ENCODE measurements at regions not wholly inside any gene's neighbourhood (a gene's known extent, or its start where the extent isn't known, plus 50 kb on each side); places are given as distances from the start of the nearest gene placed in this dataset.

- H2AFZ ChIP-seq (ENCODE audit: low read length): peak overlapping the region; percentile 49
- H3K4me1 ChIP-seq (ENCODE audit: low read length): peaks cover 27% of the 10 kb centered on the region
- no peak overlapping the region for H3K27ac ChIP-seq (ENCODE audit: low read length)
- H3K36me3 ChIP-seq (ENCODE audit: insufficient read depth, low read length): no peaks in the 10 kb centered on the region
- no peak overlapping the region for H3K4me2 ChIP-seq (ENCODE audit: low read depth, low read length, poor library complexity, severe bottlenecking)
- no peaks in the 10 kb centered on the region for H3K79me2 ChIP-seq (ENCODE audit: low read length)
- no peak overlapping the region for H3K4me3 ChIP-seq (ENCODE audit: low read length)
- DNase-seq: no peak
- no peaks in the 10 kb centered on the region for H3K9me2 ChIP-seq (replicated peaks; ENCODE audit: insufficient read depth, low read length)
- no peak overlapping the region for H3K9ac ChIP-seq (ENCODE audit: low read length)
- H3K27me3 ChIP-seq (ENCODE audit: low read length): no peaks in the 10 kb centered on the region
- H3K9me3 ChIP-seq (ENCODE audit: low read length): no peaks in the 10 kb centered on the region
- no peaks in the 10 kb centered on the region for H4K20me1 ChIP-seq (ENCODE audit: insufficient read depth, low read depth, low read length)
These were observed 274.6 kb downstream of the ETAA1 start for GRCh38 chr2:67671464-67672450.

GRCh38 chr2:67674668-67675067 is 277.5 kb downstream of the ETAA1 start:
- Histone ChIP-seq H3K27ac (ENCODE audit: low read length) (no peak overlapping the region), H3K36me3 (ENCODE audit: insufficient read depth, low read length) (no peaks in the 10 kb centered on the region), H3K9me3 (ENCODE audit: low read length) (no peaks in the 10 kb centered on the region), H3K4me3 (ENCODE audit: low read length) (no peak overlapping the region), H3K9me2 (replicated peaks; ENCODE audit: insufficient read depth, low read length) (no peaks in the 10 kb centered on the region), H3K4me2 (ENCODE audit: low read depth, low read length, poor library complexity, severe bottlenecking) (no peak overlapping the region), H3K27me3 (ENCODE audit: low read length) (no peaks in the 10 kb centered on the region), H3K4me1 (ENCODE audit: low read length) (peaks cover 12% of the 10 kb centered on the region), H3K9ac (ENCODE audit: low read length) (no peak overlapping the region), H2AFZ (ENCODE audit: low read length) (no peak overlapping the region), H3K79me2 (ENCODE audit: low read length) (no peaks in the 10 kb centered on the region), H4K20me1 (ENCODE audit: insufficient read depth, low read depth, low read length) (no peaks in the 10 kb centered on the region)
- no peak for DNase-seq

GRCh38 chr2:67684991-67685390 is 287.9 kb downstream of the ETAA1 start:
- H3K9me2 ChIP-seq (replicated peaks; ENCODE audit: insufficient read depth, low read length): no peaks in the 10 kb centered on the region
- H3K4me3 ChIP-seq (ENCODE audit: low read length): no peak overlapping the region
- no peak overlapping the region for H2AFZ ChIP-seq (ENCODE audit: low read length)
- no peak overlapping the region for H3K4me2 ChIP-seq (ENCODE audit: low read depth, low read length, poor library complexity, severe bottlenecking)
- no peaks in the 10 kb centered on the region for H3K27me3 ChIP-seq (ENCODE audit: low read length)
- no peaks in the 10 kb centered on the region for H3K79me2 ChIP-seq (ENCODE audit: low read length)
- DNase-seq: no peak
- no peaks in the 10 kb centered on the region for H3K36me3 ChIP-seq (ENCODE audit: insufficient read depth, low read length)
- no peaks in the 10 kb centered on the region for H3K9me3 ChIP-seq (ENCODE audit: low read length)
- H3K27ac ChIP-seq (ENCODE audit: low read length): no peak overlapping the region
- H3K9ac ChIP-seq (ENCODE audit: low read length): no peak overlapping the region
- H4K20me1 ChIP-seq (ENCODE audit: insufficient read depth, low read depth, low read length): no peaks in the 10 kb centered on the region
- no peaks in the 10 kb centered on the region for H3K4me1 ChIP-seq (ENCODE audit: low read length)

- no peak for DNase-seq
These were observed 289.1 kb downstream of the ETAA1 start for GRCh38 chr2:67686254-67686653.

GRCh38 chr2:67689186-67689585 is 292.1 kb downstream of the ETAA1 start:
- Histone ChIP-seq H2AFZ (ENCODE audit: low read length) (peak overlapping the region; percentile 58; the same call in 1 of the 2 replicates), H3K9ac (ENCODE audit: low read length) (no peak overlapping the region), H3K4me2 (ENCODE audit: low read depth, low read length, poor library complexity, severe bottlenecking) (no peak overlapping the region), H3K36me3 (ENCODE audit: insufficient read depth, low read length) (no peaks in the 10 kb centered on the region), H3K9me3 (ENCODE audit: low read length) (no peaks in the 10 kb centered on the region), H3K27ac (ENCODE audit: low read length) (no peak overlapping the region), H4K20me1 (ENCODE audit: insufficient read depth, low read depth, low read length) (no peaks in the 10 kb centered on the region), H3K9me2 (replicated peaks; ENCODE audit: insufficient read depth, low read length) (no peaks in the 10 kb centered on the region), H3K79me2 (ENCODE audit: low read length) (no peaks in the 10 kb centered on the region), H3K4me3 (ENCODE audit: low read length) (no peak overlapping the region), H3K4me1 (ENCODE audit: low read length) (peaks cover 2% of the 10 kb centered on the region; the same call in 1 of the 2 replicates), H3K27me3 (ENCODE audit: low read length) (no peaks in the 10 kb centered on the region)
- DNase-seq: no peak

More at GRCh38 chr2:67686254-67686653, 289.1 kb downstream of the ETAA1 start:
- Histone ChIP-seq H3K4me3 (ENCODE audit: low read length) (no peak overlapping the region), H3K27me3 (ENCODE audit: low read length) (no peaks in the 10 kb centered on the region), H3K4me1 (ENCODE audit: low read length) (no peaks in the 10 kb centered on the region), H3K4me2 (ENCODE audit: low read depth, low read length, poor library complexity, severe bottlenecking) (no peak overlapping the region), H2AFZ (ENCODE audit: low read length) (no peak overlapping the region), H3K9me2 (replicated peaks; ENCODE audit: insufficient read depth, low read length) (no peaks in the 10 kb centered on the region), H3K36me3 (ENCODE audit: insufficient read depth, low read length) (no peaks in the 10 kb centered on the region), H4K20me1 (ENCODE audit: insufficient read depth, low read depth, low read length) (no peaks in the 10 kb centered on the region), H3K79me2 (ENCODE audit: low read length) (no peaks in the 10 kb centered on the region), H3K9ac (ENCODE audit: low read length) (no peak overlapping the region), H3K9me3 (ENCODE audit: low read length) (no peaks in the 10 kb centered on the region), H3K27ac (ENCODE audit: low read length) (no peak overlapping the region)

- no peaks in the 10 kb centered on the region for H3K27me3 ChIP-seq (ENCODE audit: low read length)
- H3K9me3 ChIP-seq (ENCODE audit: low read length): no peaks in the 10 kb centered on the region
- no peak overlapping the region for H3K27ac ChIP-seq (ENCODE audit: low read length)
- no peaks in the 10 kb centered on the region for H3K79me2 ChIP-seq (ENCODE audit: low read length)
- H2AFZ ChIP-seq (ENCODE audit: low read length): no peak overlapping the region
- H3K9me2 ChIP-seq (replicated peaks; ENCODE audit: insufficient read depth, low read length): no peaks in the 10 kb centered on the region
- no peaks in the 10 kb centered on the region for H4K20me1 ChIP-seq (ENCODE audit: insufficient read depth, low read depth, low read length)
- peaks cover 2% of the 10 kb centered on the region; the same call in 1 of the 2 replicates for H3K4me1 ChIP-seq (ENCODE audit: low read length)
- no peak overlapping the region for H3K4me3 ChIP-seq (ENCODE audit: low read length)
- no peak for DNase-seq
- no peak overlapping the region for H3K9ac ChIP-seq (ENCODE audit: low read length)
- H3K4me2 ChIP-seq (ENCODE audit: low read depth, low read length, poor library complexity, severe bottlenecking): no peak overlapping the region
- no peaks in the 10 kb centered on the region for H3K36me3 ChIP-seq (ENCODE audit: insufficient read depth, low read length)
These were observed 292.5 kb downstream of the ETAA1 start for GRCh38 chr2:67689651-67690050.

GRCh38 chr2:67694445-67694844 is 297.3 kb downstream of the ETAA1 start:
- H3K27ac ChIP-seq (ENCODE audit: low read length): no peak overlapping the region
- H3K4me1 ChIP-seq (ENCODE audit: low read length): peaks cover 2% of the 10 kb centered on the region; the same call in 1 of the 2 replicates
- H2AFZ ChIP-seq (ENCODE audit: low read length): no peak overlapping the region
- no peaks in the 10 kb centered on the region for H4K20me1 ChIP-seq (ENCODE audit: insufficient read depth, low read depth, low read length)
- H3K9ac ChIP-seq (ENCODE audit: low read length): no peak overlapping the region
- H3K4me3 ChIP-seq (ENCODE audit: low read length): no peak overlapping the region
- H3K9me3 ChIP-seq (ENCODE audit: low read length): no peaks in the 10 kb centered on the region
- H3K79me2 ChIP-seq (ENCODE audit: low read length): no peaks in the 10 kb centered on the region
- DNase-seq: no peak
- H3K9me2 ChIP-seq (replicated peaks; ENCODE audit: insufficient read depth, low read length): no peaks in the 10 kb centered on the region
- no peaks in the 10 kb centered on the region for H3K36me3 ChIP-seq (ENCODE audit: insufficient read depth, low read length)
- no peaks in the 10 kb centered on the region for H3K27me3 ChIP-seq (ENCODE audit: low read length)
- H3K4me2 ChIP-seq (ENCODE audit: low read depth, low read length, poor library complexity, severe bottlenecking): no peak overlapping the region

- H3K9me3 ChIP-seq (ENCODE audit: low read length): no peaks in the 10 kb centered on the region
- H3K9me2 ChIP-seq (replicated peaks; ENCODE audit: insufficient read depth, low read length): no peaks in the 10 kb centered on the region
- H3K4me1 ChIP-seq (ENCODE audit: low read length): no peaks in the 10 kb centered on the region
- H3K27me3 ChIP-seq (ENCODE audit: low read length): no peaks in the 10 kb centered on the region
- H3K9ac ChIP-seq (ENCODE audit: low read length): no peak overlapping the region
- H3K36me3 ChIP-seq (ENCODE audit: insufficient read depth, low read length): no peaks in the 10 kb centered on the region
- no peak overlapping the region for H3K4me2 ChIP-seq (ENCODE audit: low read depth, low read length, poor library complexity, severe bottlenecking)
- H4K20me1 ChIP-seq (ENCODE audit: insufficient read depth, low read depth, low read length): no peaks in the 10 kb centered on the region
- H3K4me3 ChIP-seq (ENCODE audit: low read length): no peak overlapping the region
- no peak overlapping the region for H2AFZ ChIP-seq (ENCODE audit: low read length)
- DNase-seq: no peak
- H3K79me2 ChIP-seq (ENCODE audit: low read length): no peaks in the 10 kb centered on the region
- H3K27ac ChIP-seq (ENCODE audit: low read length): no peak overlapping the region
These were observed 303.9 kb downstream of the ETAA1 start for GRCh38 chr2:67701011-67701410.

Measured in Karpas-422 (cell line).